ENCODE measurements at regions not wholly inside any gene's neighbourhood (a gene's known extent, or its start where the extent isn't known, plus 50 kb on each side); places are given as distances from the start of the nearest gene placed in this dataset.

GRCh38 chr1:181192316-181192715 is 103.8 kb downstream of the IER5 start:
- TF ChIP-seq CTCF (conservative IDR thresholded peaks at IDR 0.05; ENCODE audit: low read length) = no peak
- TF ChIP-seq EZH2phosphoT487 (IDR thresholded peaks at IDR 0.05; ENCODE audit: borderline replicate concordance) = no peak

Measured in Loucy (cell line).